SK-N-SH treated with all-trans-retinoic acid at 6 μM for 48 hours (cell line): ENCODE measurements at regions not wholly inside any gene's neighbourhood (a gene's known extent, or its start where the extent isn't known, plus 50 kb on each side); places are given as distances from the start of the nearest gene placed in this dataset.

Experiments used
- ARNTL ChIP-seq: fragments of 450-650 bp; formaldehyde crosslinking; IDR thresholded peaks from 2 replicates; pipeline ENCODE4 v1.5.0; 2020; ENCODE audit warnings: low read depth, mild to moderate bottlenecking, moderate library complexity, borderline replicate concordance
- BACH2 ChIP-seq: fragments of 250-450 bp; sonication (Bioruptor Pico); IDR thresholded peaks from 2 replicates; pipeline ENCODE4 v1.9.0; 2021; ENCODE audit warnings: mild to moderate bottlenecking, borderline replicate concordance
- CREB5 ChIP-seq: fragments of 250-450 bp; sonication (Bioruptor Pico); IDR thresholded peaks from 2 replicates; pipeline ENCODE4 v1.5.1; 2020; ENCODE audit warnings: low read depth, mild to moderate bottlenecking, moderate library complexity
- CSRNP3 ChIP-seq: fragments of 250-450 bp; sonication (Bioruptor Pico); IDR thresholded peaks from 2 replicates; pipeline ENCODE4 v1.5.1; 2021; ENCODE audit warnings: mild to moderate bottlenecking, moderate library complexity
- ESRRG ChIP-seq: fragments of 250-450 bp; sonication (Bioruptor Pico); IDR thresholded peaks from 2 replicates; pipeline ENCODE4 v1.6.1; 2021; ENCODE audit warnings: mild to moderate bottlenecking
- OSR1 ChIP-seq: fragments of 250-450 bp; sonication (Bioruptor Pico); IDR thresholded peaks from 2 replicates; pipeline ENCODE4 v1.8.0; 2022; ENCODE audit warnings: moderate library complexity, mild to moderate bottlenecking, inconsistent platforms
- PPARA ChIP-seq: fragments of 250-450 bp; sonication (Bioruptor Pico); IDR thresholded peaks from 2 replicates; pipeline ENCODE4 v1.5.0; 2020; ENCODE audit warnings: mild to moderate bottlenecking, borderline replicate concordance
- SNAI2 ChIP-seq: fragments of 250-450 bp; sonication (Bioruptor Pico); IDR thresholded peaks from 2 replicates; pipeline ENCODE4 v1.5.0; 2020; ENCODE audit warnings: mild to moderate bottlenecking, moderate library complexity
- TCF4 ChIP-seq: fragments of 250-450 bp; sonication (Bioruptor Pico); IDR thresholded peaks from 2 replicates; pipeline ENCODE4 v1.8.0; 2021; ENCODE audit warnings: mild to moderate bottlenecking, moderate library complexity, borderline replicate concordance
- TSHZ2 ChIP-seq: fragments of 250-450 bp; sonication (Bioruptor Pico); IDR thresholded peaks from 2 replicates; pipeline ENCODE4 v1.5.0; 2020; ENCODE audit warnings: mild to moderate bottlenecking, moderate library complexity
- ZFP3 ChIP-seq: fragments of 250-450 bp; sonication (Bioruptor Pico); IDR thresholded peaks from 2 replicates; pipeline ENCODE4 v1.5.0; 2020; ENCODE audit warnings: mild to moderate bottlenecking, moderate library complexity
- TF ChIP-seq, protein P1 (sequence below): fragments of 250-450 bp; sonication (Bioruptor Pico); IDR thresholded peaks from 2 replicates; pipeline ENCODE4 v1.8.0; 2020; ENCODE audit warnings: mild to moderate bottlenecking, moderate library complexity, borderline replicate concordance

DNA sequence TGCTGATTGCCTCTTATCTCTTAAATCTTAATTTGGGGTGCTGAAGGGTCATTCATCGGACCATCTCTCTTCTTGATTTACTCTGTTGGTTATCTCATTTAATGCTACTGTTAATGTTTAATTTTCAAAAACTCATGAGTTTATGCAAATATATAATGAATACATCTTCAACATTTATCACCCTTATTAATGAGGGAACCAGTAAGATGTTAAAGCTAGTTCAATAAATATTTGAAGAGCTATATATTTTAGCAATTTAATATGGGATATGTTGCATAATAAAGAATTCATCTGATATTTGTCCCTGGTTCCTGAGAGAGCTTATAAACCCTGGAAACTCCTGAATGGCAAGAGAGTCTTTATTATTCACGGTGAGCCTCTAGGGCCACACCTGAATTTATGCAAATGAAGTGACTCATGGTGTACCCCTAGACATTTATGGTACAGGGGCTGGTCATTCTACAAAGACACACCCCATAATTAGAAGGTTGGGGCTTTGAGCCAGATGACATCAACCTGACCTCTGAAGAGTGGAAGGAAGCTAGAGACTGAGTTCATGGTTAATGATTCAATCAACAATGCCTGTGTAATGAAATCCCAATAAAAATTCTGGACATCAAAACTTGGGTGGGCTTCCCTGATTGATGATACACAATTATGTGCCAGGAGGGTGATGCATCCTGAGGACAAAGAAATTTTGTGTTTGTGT lies 339.5 kb upstream of the ZNF608 start:
- TF ChIP-seq CREB5 (CRISPR knock-in tag) (no peak), CSRNP3 (CRISPR knock-in tag) (no peak), PPARA (CRISPR knock-in tag) (no peak), ARNTL (CRISPR knock-in tag) (no peak), OSR1 (no peak), TSHZ2 (CRISPR knock-in tag) (no peak), SNAI2 (CRISPR knock-in tag) (no peak), ESRRG (no peak), BACH2 (CRISPR knock-in tag) (no peak), ZFP3 (CRISPR knock-in tag) (no peak), TCF4 (CRISPR knock-in tag) (no peak)
- TF ChIP-seq, protein P1, sequence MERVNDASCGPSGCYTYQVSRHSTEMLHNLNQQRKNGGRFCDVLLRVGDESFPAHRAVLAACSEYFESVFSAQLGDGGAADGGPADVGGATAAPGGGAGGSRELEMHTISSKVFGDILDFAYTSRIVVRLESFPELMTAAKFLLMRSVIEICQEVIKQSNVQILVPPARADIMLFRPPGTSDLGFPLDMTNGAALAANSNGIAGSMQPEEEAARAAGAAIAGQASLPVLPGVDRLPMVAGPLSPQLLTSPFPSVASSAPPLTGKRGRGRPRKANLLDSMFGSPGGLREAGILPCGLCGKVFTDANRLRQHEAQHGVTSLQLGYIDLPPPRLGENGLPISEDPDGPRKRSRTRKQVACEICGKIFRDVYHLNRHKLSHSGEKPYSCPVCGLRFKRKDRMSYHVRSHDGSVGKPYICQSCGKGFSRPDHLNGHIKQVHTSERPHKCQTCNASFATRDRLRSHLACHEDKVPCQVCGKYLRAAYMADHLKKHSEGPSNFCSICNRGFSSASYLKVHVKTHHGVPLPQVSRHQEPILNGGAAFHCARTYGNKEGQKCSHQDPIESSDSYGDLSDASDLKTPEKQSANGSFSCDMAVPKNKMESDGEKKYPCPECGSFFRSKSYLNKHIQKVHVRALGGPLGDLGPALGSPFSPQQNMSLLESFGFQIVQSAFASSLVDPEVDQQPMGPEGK = no peak
